Hematopoietic multipotent progenitor cell treated with erythropoietin and hydrocortisone succinate and interleukin-3 and kit ligand, for 8 days (in vitro differentiated cells): ENCODE measurements at regions not wholly inside any gene's neighbourhood (a gene's known extent, or its start where the extent isn't known, plus 50 kb on each side); places are given as distances from the start of the nearest gene placed in this dataset.
"Not testable (repeated sequence)": the region's sequence is repeated elsewhere in the genome, so short reads cannot be mapped to it uniquely, and the experiment has no call there.

Experiments
- DNase-seq: peaks from one replicate; pipeline ENCODE4 v3.0.0-alpha.2; 2015

DNA sequence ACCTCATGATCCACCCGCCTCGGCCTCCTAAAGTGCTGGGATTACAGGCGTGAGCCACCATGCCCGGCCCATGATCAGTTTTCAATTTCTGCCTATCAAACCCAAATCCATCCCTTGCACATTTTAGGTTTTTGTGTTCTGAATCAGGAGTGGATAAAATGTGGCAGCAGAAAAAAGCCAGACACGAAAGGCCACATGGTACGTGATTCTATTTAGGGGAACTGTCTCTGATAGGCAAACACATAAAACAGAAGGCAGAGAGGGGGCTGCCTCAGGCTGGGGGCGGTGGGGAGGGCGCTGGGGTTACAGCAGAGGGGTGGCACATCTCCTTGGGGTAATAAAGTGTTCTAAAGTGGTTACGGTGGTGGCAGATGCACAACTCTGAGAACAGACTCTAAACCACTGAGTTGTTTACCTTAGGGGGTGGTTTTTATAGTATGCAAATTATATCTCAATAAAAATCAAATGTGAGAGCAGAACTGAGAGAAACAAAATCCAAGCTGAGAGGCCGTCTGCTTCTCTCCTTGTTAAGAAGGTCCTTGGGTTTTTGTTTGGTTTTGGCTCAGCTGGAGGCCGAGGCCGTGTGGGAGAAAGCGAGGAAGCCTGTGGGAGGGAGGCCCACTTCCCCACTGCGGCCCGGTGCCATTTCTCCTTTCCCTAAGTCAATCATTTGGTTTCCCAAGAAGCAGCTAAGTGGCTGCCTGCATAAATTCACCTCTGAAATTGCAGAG is 78.0 kb downstream of the SOWAHC start:
- DNase-seq, result no peak

DNA sequence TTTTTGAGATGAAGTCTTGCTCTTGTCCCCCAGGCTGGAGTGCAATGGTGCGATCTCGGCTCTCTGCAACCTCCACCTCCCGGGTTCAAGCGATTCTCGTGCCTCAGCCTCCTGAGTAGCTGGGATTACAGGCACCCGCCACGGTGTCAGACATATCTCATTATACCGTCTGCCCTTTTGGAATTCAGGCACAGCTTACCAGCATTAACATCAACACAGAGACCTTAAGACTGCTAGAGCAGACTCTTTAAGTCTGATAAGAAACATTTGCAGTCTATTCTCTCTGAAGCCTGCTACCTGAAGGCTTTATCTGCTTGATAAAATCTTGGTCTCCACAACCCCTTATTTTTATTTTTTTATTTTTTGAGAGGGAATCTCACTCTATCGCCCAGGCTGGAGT is 78.7 kb downstream of the SOWAHC start:
- not testable (repeated sequence) for DNase-seq

DNA sequence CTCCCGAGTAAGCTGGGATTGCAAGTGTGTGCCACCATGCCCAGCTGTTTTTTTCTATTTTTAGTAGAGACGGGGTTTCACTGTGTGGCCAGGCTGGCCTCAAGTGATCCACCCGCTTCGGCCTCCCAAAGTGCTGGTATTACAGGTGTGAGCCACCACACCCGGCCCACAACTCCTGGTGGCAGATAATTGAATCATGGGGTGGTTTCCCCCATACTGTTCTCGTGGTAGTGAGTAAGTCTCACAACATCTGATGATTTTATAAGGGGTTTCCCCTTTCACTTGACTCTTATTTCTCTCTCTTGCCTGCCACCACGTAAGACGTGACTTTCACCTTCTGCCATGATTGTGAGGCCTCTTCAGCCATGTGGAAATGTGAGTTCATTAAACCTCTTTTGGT is 79.1 kb downstream of the SOWAHC start:
- DNase-seq, result not testable (repeated sequence)

DNA sequence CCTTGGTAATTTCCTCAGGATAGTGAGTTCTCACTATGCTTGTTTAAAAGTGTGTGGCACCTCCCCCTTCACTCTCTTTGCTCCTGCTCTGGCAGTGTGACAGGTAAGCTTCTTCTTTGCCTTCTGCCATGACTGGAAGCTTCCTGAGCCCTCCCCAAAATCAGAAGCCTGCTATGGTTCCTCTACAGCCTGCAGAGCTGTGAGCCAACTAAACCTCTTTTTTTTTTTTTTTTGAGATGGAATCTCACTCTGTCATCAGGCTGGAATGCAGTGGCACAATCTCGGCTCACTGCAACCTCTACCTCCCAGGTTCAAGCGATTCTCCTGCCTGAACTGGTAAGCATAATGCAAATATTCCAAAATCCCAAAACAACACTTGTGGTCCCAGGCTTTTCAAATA is 80.0 kb downstream of the SOWAHC start:
- DNase-seq, result no peak

DNA sequence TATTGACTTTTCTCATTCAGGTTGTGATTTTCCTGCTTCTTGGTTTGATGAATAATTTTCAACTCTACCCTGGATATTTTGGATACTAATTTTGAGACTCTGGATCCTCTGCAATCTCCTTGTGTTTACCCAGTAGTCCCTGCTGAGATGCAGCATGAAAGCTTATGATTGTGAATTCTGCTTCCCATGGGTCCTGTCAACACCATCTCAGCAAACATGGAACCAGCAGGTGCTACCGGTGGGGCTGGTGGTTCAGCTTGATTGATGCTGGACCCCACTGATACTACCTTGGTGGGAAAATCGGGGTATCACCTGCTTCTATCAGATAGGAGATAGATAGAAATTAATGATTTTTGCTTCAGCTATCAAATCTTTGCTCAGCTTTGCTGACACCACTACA is 81.1 kb downstream of the SOWAHC start:
- DNase-seq, result no peak

DNA sequence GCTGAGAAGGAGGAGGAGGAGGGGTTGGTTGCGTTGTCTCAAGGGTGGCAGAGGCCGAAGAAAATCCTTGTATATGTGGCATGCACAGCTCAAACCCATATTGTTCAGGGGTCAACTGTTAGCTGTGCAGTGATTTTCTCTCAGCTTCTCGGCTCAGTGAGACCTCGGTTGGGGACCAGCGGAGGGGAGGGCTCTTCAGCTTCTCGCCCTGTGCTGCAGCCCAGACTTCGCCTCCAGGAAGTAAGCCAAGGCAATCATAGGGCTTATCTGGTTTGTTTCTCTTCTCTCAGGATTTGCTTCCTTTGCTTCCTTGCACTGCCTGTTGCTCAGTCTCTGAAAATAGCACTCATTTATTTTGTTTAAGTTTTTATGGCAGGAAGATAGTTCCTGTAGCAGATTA is 85.5 kb downstream of the SOWAHC start:
- no peak for DNase-seq

DNA sequence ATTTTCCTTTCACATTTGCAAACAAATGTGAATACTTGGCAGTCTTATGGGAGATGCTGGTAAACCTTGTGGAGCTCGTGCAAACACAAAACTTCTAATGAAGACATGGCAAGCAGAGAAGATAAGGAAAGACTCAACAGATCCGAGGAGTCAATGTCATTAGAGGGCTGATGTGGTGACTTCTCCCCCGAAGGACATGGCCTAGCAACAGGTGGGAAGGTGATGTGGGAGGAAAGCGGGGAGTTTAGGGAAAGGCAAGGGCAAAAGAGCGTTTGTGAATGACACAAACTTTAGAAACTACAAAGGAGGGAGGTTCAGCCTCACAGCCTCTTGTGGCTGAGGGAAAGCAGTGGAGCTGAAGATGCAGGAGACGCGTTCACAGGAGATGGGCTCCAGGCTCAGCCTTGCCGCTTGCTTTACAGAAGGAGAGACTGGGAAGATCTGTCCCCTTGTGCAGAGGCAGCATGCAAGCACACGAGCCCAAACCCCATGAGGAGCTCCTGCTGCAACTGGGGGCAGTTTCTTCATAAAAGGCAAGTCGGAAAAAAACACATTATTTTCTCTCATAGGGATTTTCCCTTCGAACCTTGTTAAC is 86.6 kb downstream of the SOWAHC start:
- DNase-seq, result no peak

DNA sequence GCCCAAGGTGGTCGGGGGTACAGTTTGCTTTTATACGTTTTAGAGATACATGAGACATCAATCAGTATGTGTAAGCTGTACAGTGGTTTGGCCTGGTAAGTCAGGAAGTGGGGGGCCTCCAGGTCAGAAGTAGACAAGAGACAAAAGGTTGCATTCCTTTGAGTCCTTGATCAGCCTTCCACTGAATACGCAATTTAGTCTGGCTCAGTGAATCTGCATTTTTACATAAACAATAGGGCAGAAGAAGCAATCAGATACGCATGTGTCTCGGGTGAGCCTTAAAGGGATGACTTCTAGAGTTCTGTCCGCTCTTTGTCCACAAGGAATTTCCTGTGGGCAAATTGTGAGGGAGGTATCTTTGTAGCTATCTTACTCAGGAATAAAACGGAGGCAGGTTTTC is 87.2 kb downstream of the SOWAHC start:
- DNase-seq, result no peak

DNA sequence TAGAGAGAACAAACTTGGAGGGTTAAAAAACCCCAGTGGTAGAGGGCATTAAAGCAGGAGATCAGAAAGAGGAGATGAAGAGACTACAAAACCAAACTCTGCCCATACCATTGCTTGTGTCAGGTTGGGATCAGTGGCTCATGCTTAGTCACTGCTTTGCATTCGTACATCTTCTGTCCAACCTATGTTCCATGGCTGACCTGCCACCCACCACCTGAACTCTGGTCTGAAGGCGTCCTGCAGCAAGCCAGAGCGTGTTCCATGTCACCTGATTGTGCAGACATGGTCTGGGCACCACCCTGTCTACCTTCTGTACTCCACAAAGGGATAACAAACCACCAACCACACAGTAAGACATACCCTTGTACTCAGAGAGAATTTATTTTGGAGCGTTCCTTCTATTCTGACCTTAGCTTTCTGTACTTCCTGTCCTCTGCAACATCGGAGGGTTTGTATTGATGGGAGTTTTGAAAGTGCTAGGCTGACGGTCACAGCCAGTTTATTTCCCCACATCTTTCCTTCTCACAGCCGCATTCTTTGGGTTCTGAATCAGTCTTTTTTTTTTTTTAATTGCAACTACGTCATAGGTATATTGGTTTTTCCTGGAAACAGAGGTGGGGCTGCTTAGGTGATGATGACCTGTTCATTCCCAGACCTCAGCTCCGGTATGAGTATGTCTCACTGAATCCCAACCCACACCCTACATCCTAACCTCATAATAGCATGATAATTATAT is 88.3 kb downstream of the SOWAHC start:
- no peak for DNase-seq

DNA sequence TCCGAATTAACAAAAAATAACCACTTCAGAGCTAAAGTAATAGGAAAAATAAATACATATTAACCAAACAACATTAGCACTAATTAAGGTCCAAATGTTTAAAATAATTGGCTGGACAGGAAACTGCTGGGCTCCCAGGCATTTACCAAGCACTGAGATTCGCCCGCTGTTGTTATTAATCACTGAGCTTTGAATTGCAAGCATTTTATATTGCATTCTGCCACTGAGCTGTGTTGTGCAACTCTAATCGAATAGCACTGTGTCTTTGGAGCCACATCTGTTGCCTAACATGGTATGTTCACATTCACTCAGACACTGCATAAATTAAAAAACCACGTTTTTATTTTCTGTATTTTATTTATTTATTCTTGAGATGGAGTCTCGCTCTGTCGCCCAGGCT is 88.9 kb downstream of the SOWAHC start:
- DNase-seq, result no peak

DNA sequence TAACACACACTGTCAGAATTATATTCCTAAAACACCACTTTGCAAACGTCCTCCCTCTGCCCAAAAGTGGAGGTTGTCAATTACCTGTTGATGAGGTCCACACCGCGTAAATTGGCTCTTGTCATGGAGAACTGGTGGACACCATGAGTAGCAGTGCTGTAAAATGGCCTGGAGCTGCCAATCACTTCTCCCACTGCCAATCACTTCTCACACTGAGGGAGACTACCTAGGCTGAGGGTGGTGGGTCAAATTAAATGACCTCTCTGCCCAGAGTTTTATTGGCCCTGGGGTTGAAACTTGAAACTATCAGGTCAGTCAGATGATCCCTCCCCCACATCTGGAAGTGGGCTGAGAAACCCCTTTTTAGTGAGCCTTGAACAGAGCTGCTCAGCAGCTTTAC is 89.6 kb downstream of the SOWAHC start:
- DNase-seq, result no peak

DNA sequence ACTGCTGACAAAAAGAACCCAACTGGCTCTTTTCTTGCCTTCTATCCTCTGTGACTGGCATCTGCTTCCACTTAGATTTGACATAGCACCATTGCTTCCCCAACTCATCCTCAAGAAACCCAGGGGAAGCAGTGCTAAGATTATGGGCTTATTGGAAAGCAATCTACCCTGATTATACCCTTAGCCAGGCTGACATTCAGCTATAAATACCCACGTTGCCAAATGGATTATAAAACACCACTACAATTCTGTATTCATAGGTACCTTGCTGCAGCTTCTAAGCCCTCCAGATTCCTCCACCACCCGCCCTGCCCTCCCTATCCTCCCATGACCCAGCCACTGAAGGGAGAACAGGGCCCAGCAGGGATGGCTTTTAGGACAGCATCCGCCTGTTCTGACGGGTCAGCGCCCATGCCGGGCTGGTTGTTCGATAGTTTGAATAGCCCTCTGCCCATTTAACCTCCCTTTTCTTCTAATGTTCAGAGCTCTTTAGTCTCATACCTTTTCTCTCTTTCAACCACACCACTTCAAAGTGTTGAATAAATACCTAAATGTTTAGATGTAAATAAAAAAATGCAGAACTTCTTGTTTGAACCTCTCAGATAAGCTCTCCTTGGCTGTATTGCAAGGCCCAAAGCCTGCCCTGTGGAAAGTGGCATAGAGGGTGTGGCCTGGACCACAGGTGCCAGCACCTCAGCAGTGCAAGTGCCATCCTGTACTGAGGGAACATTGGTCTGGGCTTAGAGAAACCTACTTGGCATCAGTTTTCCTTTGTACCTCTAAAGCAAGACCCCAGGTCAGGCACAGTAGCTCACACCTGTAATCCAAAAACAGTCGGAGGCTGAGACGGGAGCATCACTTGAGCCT is 86.6 kb upstream of the RGPD5 start:
- no peak for DNase-seq

DNA sequence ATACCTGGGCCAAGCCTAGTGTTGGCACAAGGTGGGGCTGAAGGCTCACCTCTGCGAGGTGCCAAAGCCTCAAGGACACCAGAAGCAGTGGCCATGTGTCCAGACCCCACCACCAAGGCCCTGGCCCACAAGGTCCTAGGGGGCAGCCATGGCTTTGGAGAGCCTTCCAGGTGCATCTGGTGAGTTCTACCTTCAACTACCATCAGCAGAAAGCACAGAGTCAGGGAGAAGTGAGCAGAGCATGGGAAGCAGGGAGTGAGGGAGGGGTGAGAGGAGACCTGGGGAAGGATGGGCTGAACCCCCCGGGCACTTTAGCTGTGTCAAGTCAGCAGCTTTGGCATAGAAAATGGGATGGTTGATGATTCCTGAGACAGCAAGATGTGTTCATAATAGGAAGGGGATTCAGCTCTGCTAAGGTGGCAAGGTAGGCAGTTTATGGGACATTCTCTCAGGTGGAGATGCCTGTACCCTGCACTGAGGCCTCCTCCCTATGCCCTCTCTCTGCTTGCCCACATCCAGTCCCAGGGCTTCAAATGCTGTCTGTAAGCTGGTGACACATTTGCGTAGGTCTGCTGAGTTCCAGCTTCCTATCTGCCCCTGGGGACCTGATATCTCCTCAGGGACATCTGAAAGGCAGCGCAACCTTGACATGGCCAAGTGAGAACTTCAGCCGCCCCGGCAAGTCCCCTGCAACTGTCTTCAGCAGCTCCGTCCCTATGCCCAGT is 83.4 kb upstream of the RGPD5 start:
- no peak for DNase-seq

DNA sequence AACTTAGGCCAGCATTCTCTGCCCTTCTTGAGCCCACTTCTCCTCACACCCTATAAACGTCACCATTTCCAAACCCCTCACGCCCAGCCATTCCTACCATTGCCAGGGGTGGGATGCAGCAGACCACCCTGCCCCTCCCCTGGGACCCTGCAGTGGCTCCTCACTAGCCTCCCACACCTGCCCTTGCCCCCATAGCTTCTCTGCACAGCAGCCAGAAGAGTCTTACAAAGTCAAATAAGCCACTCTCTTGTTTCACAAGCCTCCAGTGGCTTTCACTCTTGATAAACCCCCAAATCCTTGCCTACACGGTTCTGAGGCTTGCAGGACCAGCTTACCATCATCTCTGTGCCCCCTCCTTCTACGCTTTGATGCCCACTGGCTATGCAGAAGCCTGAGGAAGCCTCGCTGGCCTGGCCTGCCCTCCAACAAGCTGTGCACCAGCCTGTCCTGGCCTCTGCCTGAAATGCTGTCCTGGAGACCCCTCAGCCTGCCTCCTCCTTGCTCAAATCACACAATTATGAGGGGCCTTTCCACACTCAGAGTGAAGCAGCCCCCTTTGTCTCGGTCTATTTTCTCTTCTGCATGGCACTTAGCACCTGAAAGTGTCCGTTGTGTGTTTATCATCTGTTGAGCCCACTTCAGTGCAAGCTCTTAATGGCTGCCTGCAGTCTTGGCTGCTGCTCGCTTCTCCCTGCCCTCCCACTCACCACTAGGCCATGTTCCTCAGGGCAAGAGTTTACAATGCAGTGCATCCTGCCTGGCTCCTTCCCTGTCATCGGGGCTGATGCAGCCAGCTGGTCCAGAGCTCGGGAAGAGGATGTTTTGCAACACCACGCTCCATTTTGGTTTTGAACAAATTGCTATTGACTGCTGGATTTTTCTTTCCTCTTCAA is 82.6 kb upstream of the RGPD5 start:
- no peak for DNase-seq

DNA sequence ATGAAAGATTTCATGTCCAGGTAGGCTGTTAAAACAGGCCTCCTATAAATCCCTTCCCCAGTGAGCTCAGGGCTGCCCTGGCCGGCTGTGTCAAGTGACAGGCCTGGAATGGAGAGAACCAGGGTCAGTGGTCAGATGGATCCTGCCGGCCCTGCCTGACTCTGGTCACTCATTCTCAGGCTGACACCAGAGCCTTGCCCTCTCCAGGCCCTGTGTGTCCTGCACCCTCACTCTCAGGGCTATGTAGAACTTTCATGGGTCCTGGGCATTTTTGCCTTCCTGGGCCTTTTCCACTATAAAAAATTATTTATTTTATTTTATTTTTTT is 82.0 kb upstream of the RGPD5 start:
- no peak for DNase-seq

DNA sequence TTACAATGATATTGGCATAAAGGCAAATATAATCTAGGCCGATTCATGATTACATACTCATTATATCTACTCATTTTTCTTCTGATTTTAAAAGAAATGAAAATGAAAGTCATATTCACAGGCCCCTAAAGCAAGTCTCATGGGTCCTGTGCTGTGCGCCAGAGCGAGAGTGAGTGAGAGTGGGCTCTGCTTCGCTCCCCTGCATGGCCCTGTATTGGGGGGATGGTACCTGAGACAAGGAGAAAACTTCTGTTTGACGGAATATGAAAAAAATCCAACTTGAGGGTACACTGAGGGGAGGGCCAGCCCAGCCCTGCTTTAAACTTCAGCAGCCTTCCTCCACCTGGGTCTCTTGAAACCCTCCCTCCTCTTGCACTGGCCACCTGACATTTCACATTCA is 81.4 kb upstream of the RGPD5 start:
- no peak for DNase-seq

DNA sequence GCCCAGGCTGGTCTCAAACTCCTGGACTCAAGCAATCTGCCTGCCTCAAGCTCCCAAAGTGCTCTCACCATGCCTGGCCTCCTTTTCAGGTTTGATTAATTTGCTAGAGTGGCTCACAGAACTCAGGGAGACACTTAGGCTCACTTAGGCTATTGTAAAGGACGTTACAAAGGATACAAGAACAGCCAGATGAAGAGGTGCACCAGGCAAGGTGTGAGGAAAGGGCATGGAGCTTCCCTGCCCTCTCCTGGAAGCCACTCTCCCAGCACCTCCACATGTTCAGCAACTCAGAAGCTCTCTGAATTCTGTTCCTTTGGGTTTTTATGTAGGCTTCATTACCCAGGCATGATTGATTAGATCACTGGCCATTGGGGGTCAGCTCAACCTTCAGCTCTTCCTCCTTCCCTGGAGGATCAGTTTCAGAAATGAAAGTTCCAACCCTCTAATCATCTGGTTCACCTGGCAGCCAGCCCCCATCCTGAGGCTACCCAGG is 78.7 kb upstream of the RGPD5 start:
- DNase-seq, result no peak

DNA sequence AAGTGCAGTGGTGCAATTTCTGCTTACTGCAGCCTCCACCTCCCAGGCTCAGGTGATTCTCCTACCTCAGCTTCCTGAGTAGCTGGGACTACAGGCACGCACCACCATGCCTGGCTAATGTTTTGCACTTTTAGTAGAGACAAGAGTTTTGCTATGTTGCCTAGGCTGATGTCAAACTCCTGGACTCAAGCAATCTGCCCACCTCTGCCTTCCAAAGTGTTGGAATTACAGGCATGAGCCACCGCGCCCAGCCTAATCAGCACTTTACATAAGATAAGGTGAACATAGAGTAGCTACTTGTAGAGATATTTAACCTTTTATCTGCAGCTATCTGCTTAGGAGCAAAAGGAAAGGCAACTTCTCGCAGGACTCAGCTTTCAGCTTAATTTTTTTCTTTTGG is 77.5 kb upstream of the RGPD5 start:
- DNase-seq, result not testable (repeated sequence)

DNA sequence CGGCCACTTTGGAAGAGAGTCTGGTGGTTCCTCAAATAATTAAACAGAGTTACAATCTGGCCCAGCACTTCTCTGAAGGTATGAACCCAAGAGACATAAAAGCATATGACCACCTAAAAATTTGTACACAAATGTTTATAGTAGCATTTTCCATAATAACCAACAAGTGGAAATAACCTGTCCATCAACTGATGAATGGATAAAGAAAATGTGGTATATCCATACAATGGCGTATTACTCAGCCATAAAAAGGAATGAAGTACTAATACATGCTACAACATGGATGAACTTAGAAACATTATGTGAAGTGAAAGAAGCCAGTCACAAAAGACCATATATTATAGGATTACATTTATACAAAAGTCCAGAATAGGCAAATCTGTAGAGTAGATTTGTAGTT is 76.0 kb upstream of the RGPD5 start:
- DNase-seq, result no peak

DNA sequence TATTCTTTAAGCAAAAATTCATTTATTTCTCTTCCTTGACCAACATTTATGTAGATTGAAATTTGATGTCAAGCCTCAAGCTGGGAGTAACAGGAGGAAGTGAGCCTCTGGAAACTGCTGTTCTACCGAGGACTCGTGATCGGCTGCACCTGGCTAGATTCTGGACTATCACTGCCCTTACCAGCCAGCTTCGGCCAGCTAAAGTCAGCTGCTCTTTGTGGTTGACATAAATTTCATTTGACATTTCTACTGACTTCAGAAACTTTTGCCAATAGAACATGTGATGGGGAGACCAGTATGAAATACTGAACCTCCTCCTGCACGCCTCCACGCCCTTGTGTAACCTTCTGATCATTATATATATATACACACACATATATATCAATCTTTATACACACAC is 74.2 kb upstream of the RGPD5 start:
- DNase-seq, result no peak

DNA sequence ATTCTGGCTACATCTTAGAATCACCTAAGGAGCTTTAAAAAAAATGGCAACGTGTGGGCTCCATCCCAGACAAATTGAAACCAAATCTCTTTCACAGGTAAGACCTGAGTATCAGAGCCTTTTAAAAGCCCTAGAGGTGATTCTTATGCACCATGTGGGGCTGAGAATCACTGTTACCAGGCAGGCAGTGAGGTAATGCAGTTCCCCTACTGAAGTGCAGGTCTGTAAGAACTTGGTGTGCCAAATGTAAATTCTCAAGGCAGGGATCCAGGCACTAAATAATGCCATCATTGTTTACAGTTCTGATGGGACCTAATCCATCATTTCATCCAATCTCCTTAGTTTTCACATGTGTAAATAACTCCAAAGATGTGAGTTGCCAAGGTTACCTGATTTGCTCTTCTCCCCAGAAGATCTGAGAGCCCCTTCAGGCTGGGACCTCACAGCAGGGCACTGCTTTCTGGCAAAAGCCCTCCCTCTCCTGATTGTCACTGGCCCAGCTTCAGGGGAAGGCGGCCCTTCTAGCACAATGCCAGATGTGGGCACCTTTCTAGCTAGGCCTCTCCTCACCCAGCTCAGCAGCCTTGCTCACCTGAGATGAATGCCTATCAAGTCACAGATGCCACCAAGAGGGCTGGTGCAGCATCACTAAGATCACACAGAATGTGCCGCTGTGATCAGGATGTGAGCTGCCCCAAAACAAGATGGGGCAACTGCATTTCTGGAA is 73.6 kb upstream of the RGPD5 start:
- DNase-seq, result no peak
